ENCODE measurements at regions not wholly inside any gene's neighbourhood (a gene's known extent, or its start where the extent isn't known, plus 50 kb on each side); places are given as distances from the start of the nearest gene placed in this dataset.
A peak's percentile ranks its signal among the peaks of the same experiment; 100 is the strongest.

DNA sequence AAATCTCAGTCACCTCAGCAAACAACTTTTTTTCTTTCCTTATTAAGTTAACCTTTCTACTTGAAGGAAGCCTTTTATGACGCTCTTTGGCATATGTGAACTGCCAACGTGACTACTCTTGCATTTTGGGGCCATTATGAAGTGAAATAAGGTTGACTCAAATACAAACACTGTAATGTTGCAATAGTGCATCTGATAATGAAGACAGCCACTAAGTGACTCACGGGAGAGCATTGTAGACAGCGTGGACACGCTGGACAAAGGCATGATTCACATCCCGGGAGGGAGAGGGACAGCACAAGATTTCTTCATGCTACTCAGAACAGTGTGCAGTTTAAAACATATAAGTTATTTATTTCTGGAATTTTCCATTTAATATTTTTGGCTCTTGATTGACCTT lies 560.8 kb downstream of the ETS1 start:
- TF ChIP-seq, protein P1, sequence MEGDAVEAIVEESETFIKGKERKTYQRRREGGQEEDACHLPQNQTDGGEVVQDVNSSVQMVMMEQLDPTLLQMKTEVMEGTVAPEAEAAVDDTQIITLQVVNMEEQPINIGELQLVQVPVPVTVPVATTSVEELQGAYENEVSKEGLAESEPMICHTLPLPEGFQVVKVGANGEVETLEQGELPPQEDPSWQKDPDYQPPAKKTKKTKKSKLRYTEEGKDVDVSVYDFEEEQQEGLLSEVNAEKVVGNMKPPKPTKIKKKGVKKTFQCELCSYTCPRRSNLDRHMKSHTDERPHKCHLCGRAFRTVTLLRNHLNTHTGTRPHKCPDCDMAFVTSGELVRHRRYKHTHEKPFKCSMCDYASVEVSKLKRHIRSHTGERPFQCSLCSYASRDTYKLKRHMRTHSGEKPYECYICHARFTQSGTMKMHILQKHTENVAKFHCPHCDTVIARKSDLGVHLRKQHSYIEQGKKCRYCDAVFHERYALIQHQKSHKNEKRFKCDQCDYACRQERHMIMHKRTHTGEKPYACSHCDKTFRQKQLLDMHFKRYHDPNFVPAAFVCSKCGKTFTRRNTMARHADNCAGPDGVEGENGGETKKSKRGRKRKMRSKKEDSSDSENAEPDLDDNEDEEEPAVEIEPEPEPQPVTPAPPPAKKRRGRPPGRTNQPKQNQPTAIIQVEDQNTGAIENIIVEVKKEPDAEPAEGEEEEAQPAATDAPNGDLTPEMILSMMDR (IDR thresholded peaks at IDR 0.05): no peak
- ATAC-seq: peak; percentile 35

DNA sequence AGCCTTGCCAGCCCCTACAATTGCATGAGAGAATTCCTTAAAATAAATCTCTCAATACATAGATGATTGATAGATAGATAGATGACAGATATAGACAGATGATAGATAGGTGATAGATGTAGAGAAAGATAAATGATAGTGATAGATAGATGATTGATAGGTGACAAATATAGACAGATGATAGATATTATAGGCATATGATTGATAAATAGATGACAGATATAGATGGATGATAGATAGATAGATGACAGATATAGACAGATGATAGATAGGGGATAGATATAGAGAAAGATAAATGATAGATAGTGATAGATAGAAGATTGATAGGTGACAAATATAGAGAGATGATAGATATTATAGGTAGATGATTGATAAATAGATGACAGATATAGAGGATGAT lies 564.6 kb downstream of the ETS1 start:
- Histone ChIP-seq H3K4me1 (no peaks in the 10 kb centered on the region), H3K36me3 (no peaks in the 10 kb centered on the region), H3K27me3 (no peaks in the 10 kb centered on the region), H3K4me3 (no peak overlapping the region), H3K9me3 (no peaks in the 10 kb centered on the region), H3K27ac (no peak overlapping the region)
- TF ChIP-seq, protein P1 (IDR thresholded peaks at IDR 0.05): no peak
- DNase-seq: no peak
- intact Hi-C loops (cut with DNase I): no loop called here
- ATAC-seq: no peak

More for the DNA sequence above, 560.8 kb downstream of the ETS1 start:
- H3K4me1 ChIP-seq: no peaks in the 10 kb centered on the region
- no peak overlapping the region for H3K27ac ChIP-seq
- intact Hi-C loops (cut with DNase I): no loop called here
- H3K36me3 ChIP-seq: no peaks in the 10 kb centered on the region
- DNase-seq: no peak
- H3K9me3 ChIP-seq: no peaks in the 10 kb centered on the region
- no peak overlapping the region for H3K4me3 ChIP-seq
- no peaks in the 10 kb centered on the region for H3K27me3 ChIP-seq

DNA sequence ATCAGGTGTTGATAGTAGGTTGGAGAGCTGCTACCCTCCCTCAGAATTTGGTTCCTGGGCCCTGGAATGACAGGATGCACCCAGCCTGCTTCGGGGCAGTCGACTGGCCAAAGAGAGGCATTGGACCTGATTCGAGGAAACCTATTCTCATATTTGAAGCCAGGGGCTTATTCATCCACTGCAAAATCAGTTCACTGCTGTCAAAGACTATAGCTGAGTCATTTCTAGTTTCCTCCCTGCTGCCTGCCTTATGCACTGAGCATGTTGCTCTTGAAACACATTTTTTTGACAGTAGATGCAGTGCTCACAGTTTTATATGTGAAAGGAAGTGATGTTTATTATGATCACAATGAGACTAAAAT lies 565.4 kb downstream of the ETS1 start:
- intact Hi-C loops (cut with DNase I): no loop called here
- no peak overlapping the region for H3K4me3 ChIP-seq
- no peak for DNase-seq
- no peaks in the 10 kb centered on the region for H3K9me3 ChIP-seq
- no peaks in the 10 kb centered on the region for H3K36me3 ChIP-seq
- TF ChIP-seq, protein P1 (IDR thresholded peaks at IDR 0.05): no peak
- no peak overlapping the region for H3K27ac ChIP-seq
- H3K4me1 ChIP-seq: no peaks in the 10 kb centered on the region
- ATAC-seq: no peak
- H3K27me3 ChIP-seq: no peaks in the 10 kb centered on the region

DNA sequence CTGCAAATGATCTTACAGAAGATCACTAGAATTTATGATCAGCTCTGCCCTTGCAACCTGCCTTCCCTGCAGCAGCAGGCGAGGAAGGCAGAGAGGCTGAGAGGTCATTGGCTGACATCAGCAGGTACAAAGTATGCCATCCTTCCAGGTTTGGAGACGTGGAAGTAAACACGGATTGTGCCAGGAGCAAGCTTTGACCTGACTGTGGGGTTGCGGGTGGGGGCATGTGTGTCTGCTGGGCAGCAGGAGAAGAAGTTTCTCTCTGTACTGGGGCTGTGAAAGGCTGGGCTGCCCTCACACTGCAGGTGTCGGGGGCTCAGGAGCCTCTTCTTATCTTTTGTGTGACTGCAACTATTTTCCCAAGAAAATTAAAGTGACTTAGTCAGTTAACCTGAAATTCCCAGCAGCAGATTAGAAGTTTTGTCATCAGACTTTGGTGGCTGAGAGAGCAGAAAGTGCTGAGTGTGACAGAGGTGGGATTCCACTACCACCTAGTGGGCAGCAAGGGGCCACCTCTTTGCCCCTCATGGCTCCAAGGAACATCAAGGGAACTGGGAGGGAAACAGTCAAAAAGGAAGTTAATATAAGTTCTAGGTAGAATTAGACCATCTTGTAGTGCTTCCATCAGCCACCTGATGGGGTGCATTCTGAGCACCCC lies 565.9 kb downstream of the ETS1 start:
- TF ChIP-seq, protein P1 (IDR thresholded peaks at IDR 0.05): no peak
- Histone ChIP-seq H3K36me3 (no peaks in the 10 kb centered on the region), H3K9me3 (no peaks in the 10 kb centered on the region), H3K27ac (no peak overlapping the region), H3K4me1 (no peaks in the 10 kb centered on the region), H3K4me3 (no peak overlapping the region), H3K27me3 (no peaks in the 10 kb centered on the region)
- no peak for DNase-seq
- ATAC-seq: no peak
- intact Hi-C loops (cut with DNase I): no loop called here

DNA sequence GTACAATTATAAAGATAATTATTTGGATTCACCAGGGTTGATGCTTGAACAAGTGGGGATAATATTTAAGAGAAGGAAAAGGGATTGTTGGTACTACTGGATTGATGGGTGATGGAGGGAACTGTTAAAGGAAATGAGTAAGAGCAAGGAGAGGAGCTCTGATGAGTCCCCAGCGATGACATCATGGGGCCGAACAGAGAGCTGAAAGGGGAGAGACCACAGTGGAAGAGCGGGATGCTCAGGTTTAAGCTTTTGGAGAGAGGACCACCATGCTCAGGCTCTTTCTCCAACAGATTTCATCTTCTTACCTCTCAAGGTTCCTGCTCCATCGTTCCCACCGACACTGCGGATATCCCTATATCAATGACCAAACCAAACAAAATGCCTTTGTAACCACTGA lies 568.7 kb downstream of the ETS1 start:
- ATAC-seq (no peak), DNase-seq (no peak)
- intact Hi-C loops (cut with DNase I): no loop called here

More for the DNA sequence above, 568.7 kb downstream of the ETS1 start:
- Histone ChIP-seq H3K9me3 (no peaks in the 10 kb centered on the region), H3K4me1 (no peaks in the 10 kb centered on the region), H3K4me3 (no peak overlapping the region), H3K27me3 (no peaks in the 10 kb centered on the region), H3K27ac (no peak overlapping the region), H3K36me3 (no peaks in the 10 kb centered on the region)
- TF ChIP-seq, protein P1 (IDR thresholded peaks at IDR 0.05): no peak
